ENCODE measurements at regions not wholly inside any gene's neighbourhood (a gene's known extent, or its start where the extent isn't known, plus 50 kb on each side); places are given as distances from the start of the nearest gene placed in this dataset.

- no peak for TF ChIP-seq EZH2phosphoT487 (IDR thresholded peaks at IDR 0.05; ENCODE audit: borderline replicate concordance, low read length)
- TF ChIP-seq CTCF (conservative IDR thresholded peaks at IDR 0.05; ENCODE audit: low read depth, low read length) = no peak
Observed at GRCh38 chr17:34447406-34447805, 84.4 kb upstream of the CCL1 start.

Data from PC-3 (cell line).